ENCODE measurements at regions not wholly inside any gene's neighbourhood (a gene's known extent, or its start where the extent isn't known, plus 50 kb on each side); places are given as distances from the start of the nearest gene placed in this dataset.

GRCh38 chr17:71430281-71430680, 690.5 kb upstream of the SOX9 start:
- no peak for TF ChIP-seq EZH2 (IDR thresholded peaks at IDR 0.05; ENCODE audit: low read length)
- TF ChIP-seq, protein P1, sequence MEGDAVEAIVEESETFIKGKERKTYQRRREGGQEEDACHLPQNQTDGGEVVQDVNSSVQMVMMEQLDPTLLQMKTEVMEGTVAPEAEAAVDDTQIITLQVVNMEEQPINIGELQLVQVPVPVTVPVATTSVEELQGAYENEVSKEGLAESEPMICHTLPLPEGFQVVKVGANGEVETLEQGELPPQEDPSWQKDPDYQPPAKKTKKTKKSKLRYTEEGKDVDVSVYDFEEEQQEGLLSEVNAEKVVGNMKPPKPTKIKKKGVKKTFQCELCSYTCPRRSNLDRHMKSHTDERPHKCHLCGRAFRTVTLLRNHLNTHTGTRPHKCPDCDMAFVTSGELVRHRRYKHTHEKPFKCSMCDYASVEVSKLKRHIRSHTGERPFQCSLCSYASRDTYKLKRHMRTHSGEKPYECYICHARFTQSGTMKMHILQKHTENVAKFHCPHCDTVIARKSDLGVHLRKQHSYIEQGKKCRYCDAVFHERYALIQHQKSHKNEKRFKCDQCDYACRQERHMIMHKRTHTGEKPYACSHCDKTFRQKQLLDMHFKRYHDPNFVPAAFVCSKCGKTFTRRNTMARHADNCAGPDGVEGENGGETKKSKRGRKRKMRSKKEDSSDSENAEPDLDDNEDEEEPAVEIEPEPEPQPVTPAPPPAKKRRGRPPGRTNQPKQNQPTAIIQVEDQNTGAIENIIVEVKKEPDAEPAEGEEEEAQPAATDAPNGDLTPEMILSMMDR (optimal IDR thresholded peaks at IDR 0.05 in 1 of 3, IDR thresholded peaks at IDR 0.05 in 1 of 3, conservative IDR thresholded peaks at IDR 0.05 in 1 of 3; ENCODE audit: extremely low read depth in 1 of 3, insufficient read depth in 2 of 3, low read length in 3 of 3), result no peak

All from keratinocyte (primary cell).